ENCODE measurements at regions not wholly inside any gene's neighbourhood (a gene's known extent, or its start where the extent isn't known, plus 50 kb on each side); places are given as distances from the start of the nearest gene placed in this dataset.
A peak's percentile ranks its signal among the peaks of the same experiment; 100 is the strongest.

DNA sequence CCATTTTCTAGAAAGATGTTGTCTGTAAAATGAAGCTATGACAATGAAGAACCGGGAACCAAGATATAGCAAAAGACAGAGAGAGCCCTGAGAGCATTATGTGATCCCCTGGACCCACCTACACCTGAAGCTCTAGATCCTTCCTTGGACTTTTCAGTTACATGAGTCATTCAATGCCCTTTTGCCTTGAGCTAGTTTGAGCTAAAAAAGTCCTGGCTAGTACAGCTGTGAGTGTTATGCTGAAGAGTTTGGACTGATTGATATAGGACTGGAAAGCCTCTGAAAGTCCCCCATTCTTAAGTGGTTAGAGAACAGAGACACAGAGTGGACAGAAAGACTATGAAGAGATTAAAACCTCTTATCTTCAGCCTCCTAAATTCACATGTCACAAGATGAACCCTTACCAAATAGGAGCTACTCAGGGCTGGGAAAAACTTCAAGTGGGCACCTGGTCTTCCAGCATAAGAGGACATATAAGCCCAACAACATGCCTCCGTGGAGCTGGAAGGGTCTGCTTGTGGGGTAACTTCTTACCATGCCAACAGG is 386.8 kb upstream of the NFE2L3 start:
- Histone ChIP-seq H3K4me3 (no peak overlapping the region), H3K36me3 (no peaks in the 10 kb centered on the region), H3K27me3 (no peaks in the 10 kb centered on the region), H3K27ac (peak overlapping the region; percentile 77 to 93 (median 84)), H3K9me3 (no peaks in the 10 kb centered on the region), H3K4me1 (peaks cover 21 to 24% of the 10 kb centered on the region in 2 donors)
- in situ Hi-C loops (cut with MboI; ENCODE audit: low sequenced_read_pairs in 4 of 4) = loop anchor here in 1 of 4 donors (5.0 to 25.0 kb wide), 2 partner anchors 98 to 1422 kb away; partner anchors contain the start of gene HOXA11
- intact Hi-C loops (cut with DNase I; ENCODE audit: low total_unique reads) = loop anchor here (10.0 kb wide), 1 partner anchor 1400 kb away; the partner anchor contains the start of gene HOXA9
- ATAC-seq (peak; percentile 34 to 51), DNase-seq (peak in 1 of 2 donors; percentile 35)
- TF ChIP-seq POLR2A (IDR thresholded peaks at IDR 0.05) = no peak
- TF ChIP-seq, protein P1, sequence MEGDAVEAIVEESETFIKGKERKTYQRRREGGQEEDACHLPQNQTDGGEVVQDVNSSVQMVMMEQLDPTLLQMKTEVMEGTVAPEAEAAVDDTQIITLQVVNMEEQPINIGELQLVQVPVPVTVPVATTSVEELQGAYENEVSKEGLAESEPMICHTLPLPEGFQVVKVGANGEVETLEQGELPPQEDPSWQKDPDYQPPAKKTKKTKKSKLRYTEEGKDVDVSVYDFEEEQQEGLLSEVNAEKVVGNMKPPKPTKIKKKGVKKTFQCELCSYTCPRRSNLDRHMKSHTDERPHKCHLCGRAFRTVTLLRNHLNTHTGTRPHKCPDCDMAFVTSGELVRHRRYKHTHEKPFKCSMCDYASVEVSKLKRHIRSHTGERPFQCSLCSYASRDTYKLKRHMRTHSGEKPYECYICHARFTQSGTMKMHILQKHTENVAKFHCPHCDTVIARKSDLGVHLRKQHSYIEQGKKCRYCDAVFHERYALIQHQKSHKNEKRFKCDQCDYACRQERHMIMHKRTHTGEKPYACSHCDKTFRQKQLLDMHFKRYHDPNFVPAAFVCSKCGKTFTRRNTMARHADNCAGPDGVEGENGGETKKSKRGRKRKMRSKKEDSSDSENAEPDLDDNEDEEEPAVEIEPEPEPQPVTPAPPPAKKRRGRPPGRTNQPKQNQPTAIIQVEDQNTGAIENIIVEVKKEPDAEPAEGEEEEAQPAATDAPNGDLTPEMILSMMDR (IDR thresholded peaks at IDR 0.05 in 4 of 5, conservative IDR thresholded peaks at IDR 0.05 in 1 of 5) = no peak

DNA sequence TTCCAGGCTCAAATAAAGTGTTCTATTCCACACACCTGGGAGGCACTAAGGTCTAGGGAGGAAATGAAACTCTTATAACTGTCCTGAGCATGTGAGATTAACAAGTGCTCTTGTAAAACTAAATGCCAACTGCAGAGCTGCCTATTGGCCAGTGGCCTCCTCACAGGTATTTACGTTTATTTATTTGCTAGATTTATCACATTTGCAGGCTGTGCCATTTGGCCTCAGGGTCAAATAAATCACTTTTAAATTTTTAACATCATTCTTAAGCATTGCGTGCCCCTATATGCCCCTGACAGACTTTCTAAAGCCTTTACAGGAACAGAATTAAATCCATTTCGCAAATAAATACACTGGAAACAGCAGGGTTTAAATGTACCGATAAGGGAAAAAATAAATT is 381.8 kb upstream of the NFE2L3 start:
- ATAC-seq (no peak), DNase-seq (no peak)
- intact Hi-C loops (cut with DNase I; ENCODE audit: low total_unique reads) (no loop called here), in situ Hi-C loops (cut with MboI; ENCODE audit: low sequenced_read_pairs in 4 of 4) (loop anchor here in 1 of 4 donors (25.0 kb wide), 1 partner anchor 1417 kb away; the partner anchor contains the start of gene HOXA11)
- no peak for TF ChIP-seq POLR2A (IDR thresholded peaks at IDR 0.05)
- TF ChIP-seq, protein P1 (IDR thresholded peaks at IDR 0.05 in 4 of 5, conservative IDR thresholded peaks at IDR 0.05 in 1 of 5) = no peak
- Histone ChIP-seq H3K4me3 (no peak overlapping the region), H3K27ac (peak overlapping the region; percentile 50 to 78 (median 62)), H3K27me3 (no peaks in the 10 kb centered on the region), H3K4me1 (peaks cover 30 to 36% of the 10 kb centered on the region in 2 donors), H3K36me3 (no peaks in the 10 kb centered on the region), H3K9me3 (no peaks in the 10 kb centered on the region)

DNA sequence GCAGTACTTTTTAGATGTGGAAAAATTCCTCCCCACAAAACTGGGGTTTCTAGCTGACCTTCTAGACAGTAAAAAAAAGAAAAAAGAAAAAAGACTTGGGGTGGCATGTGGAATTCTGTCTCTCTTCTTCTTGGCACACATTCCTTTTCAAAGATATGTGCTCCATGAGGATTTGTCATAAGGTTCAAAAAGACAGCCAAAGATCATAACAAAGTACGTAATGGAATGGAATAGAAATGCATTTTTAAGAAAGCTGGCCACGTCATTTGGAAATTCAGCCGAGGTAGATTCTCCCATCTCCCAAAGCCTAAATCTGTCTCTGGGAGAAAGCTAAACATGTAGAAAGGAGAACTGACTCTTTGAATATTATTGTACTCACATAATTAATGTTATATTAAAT is 381.3 kb upstream of the NFE2L3 start:
- peak overlapping the region; percentile 50 to 78 (median 62) for H3K27ac ChIP-seq
- no peaks in the 10 kb centered on the region for H3K9me3 ChIP-seq
- TF ChIP-seq POLR2A (IDR thresholded peaks at IDR 0.05) = no peak
- TF ChIP-seq, protein P1 (IDR thresholded peaks at IDR 0.05 in 4 of 5, conservative IDR thresholded peaks at IDR 0.05 in 1 of 5) = no peak
- DNase-seq (no peak), ATAC-seq (no peak)
- intact Hi-C loops (cut with DNase I; ENCODE audit: low total_unique reads) = no loop called here
- no peaks in the 10 kb centered on the region for H3K27me3 ChIP-seq
- no peak overlapping the region for H3K4me3 ChIP-seq
- H3K4me1 ChIP-seq = peaks cover 27 to 32% of the 10 kb centered on the region in 2 donors
- in situ Hi-C loops (cut with MboI; ENCODE audit: low sequenced_read_pairs in 4 of 4) = loop anchor here in 1 of 4 donors (25.0 kb wide), 1 partner anchor 1417 kb away; the partner anchor contains the start of gene HOXA11
- H3K36me3 ChIP-seq = no peaks in the 10 kb centered on the region

DNA sequence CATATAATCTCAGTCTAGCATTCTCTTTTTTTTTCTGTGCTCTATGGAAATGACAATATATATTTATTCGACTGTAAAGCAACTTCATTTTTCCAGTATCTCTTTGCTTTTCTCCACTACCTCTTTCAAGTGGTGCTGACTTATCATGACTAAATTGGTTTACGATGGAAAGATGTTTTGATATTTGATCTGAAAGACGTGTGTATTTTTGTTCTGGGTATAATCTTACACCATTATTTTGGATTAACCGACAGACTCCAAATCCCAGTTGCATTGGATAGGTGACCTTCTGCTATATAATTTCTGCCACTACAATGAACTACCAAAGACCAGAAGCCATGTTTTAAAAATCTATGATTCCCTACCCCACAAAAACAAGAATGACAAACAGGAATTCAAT is 380.5 kb upstream of the NFE2L3 start:
- Histone ChIP-seq H3K9me3 (no peaks in the 10 kb centered on the region), H3K27ac (peak overlapping the region; percentile 50 to 78 (median 62)), H3K4me3 (no peak overlapping the region), H3K4me1 (peaks cover 27 to 33% of the 10 kb centered on the region in 2 donors), H3K27me3 (no peaks in the 10 kb centered on the region), H3K36me3 (no peaks in the 10 kb centered on the region)
- TF ChIP-seq POLR2A (IDR thresholded peaks at IDR 0.05) = peak in 1 of 2 donors; percentile 16
- TF ChIP-seq, protein P1 (IDR thresholded peaks at IDR 0.05 in 4 of 5, conservative IDR thresholded peaks at IDR 0.05 in 1 of 5) = no peak
- in situ Hi-C loops (cut with MboI; ENCODE audit: low sequenced_read_pairs in 4 of 4) = loop anchor here in 1 of 4 donors (25.0 kb wide), 1 partner anchor 1416 kb away; the partner anchor contains the start of gene HOXA11
- ATAC-seq (peak in 1 of 2 donors; percentile 59), DNase-seq (no peak)
- intact Hi-C loops (cut with DNase I; ENCODE audit: low total_unique reads) = no loop called here

Measured in gastrocnemius medialis (tissue), 4 donors.